ENCODE measurements at regions not wholly inside any gene's neighbourhood (a gene's known extent, or its start where the extent isn't known, plus 50 kb on each side); places are given as distances from the start of the nearest gene placed in this dataset.
"Not testable (repeated sequence)": the region's sequence is repeated elsewhere in the genome, so short reads cannot be mapped to it uniquely, and the experiment has no call there.

DNA sequence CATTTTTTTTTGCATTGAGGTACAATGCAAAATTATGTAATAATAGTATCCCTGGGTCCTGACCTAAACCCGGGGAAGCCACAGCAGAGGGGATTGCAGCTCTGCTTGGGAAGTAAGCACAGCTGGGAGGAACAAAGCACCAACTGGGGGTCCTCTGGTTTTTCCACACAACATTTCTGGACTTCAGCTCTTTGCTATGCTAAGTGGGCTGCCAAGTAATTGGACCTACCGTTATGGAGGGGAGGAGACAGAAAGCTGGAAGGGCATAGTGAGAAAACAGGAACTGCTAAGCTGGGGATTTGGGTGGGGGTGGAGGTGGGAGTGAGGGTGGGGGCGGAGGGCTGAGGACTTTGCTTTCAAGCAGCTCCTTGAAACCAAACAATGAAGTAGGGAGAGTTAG lies 183.3 kb downstream of the ZIC3 start:
- TF ChIP-seq, protein P1, sequence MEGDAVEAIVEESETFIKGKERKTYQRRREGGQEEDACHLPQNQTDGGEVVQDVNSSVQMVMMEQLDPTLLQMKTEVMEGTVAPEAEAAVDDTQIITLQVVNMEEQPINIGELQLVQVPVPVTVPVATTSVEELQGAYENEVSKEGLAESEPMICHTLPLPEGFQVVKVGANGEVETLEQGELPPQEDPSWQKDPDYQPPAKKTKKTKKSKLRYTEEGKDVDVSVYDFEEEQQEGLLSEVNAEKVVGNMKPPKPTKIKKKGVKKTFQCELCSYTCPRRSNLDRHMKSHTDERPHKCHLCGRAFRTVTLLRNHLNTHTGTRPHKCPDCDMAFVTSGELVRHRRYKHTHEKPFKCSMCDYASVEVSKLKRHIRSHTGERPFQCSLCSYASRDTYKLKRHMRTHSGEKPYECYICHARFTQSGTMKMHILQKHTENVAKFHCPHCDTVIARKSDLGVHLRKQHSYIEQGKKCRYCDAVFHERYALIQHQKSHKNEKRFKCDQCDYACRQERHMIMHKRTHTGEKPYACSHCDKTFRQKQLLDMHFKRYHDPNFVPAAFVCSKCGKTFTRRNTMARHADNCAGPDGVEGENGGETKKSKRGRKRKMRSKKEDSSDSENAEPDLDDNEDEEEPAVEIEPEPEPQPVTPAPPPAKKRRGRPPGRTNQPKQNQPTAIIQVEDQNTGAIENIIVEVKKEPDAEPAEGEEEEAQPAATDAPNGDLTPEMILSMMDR (IDR thresholded peaks at IDR 0.05; ENCODE audit: borderline replicate concordance, control extremely low read depth, extremely low read depth, insufficient read depth, missing control alignments) = no peak
- DNase-seq (ENCODE audit: low spot score) = no peak
- in situ Hi-C loops (cut with MboI; ENCODE audit: low sequenced_read_pairs, unreplicated experiment) = no loop called here

DNA sequence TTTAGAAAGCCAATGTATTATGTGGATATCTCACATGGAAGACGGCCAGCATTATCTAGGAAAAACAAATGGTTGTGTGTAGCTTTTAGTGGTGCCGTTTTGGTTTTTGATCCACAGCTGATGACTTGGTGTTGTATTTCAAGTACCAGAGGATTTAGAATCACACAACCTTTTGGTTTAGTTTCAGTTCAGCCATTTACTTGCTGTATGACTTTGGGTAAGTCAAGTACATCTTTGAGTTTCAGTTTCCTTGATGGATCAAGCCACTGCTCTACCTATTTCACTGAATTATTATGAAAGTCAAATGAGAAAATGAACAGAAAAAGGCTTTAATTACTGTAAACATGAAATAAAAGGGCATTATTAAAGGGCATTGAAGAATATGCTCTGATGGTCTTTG lies 205.6 kb downstream of the ZIC3 start:
- in situ Hi-C loops (cut with MboI; ENCODE audit: low sequenced_read_pairs, unreplicated experiment) = no loop called here
- DNase-seq (ENCODE audit: low spot score) = no peak
- TF ChIP-seq, protein P1 (IDR thresholded peaks at IDR 0.05; ENCODE audit: borderline replicate concordance, control extremely low read depth, extremely low read depth, insufficient read depth, missing control alignments) = no peak

DNA sequence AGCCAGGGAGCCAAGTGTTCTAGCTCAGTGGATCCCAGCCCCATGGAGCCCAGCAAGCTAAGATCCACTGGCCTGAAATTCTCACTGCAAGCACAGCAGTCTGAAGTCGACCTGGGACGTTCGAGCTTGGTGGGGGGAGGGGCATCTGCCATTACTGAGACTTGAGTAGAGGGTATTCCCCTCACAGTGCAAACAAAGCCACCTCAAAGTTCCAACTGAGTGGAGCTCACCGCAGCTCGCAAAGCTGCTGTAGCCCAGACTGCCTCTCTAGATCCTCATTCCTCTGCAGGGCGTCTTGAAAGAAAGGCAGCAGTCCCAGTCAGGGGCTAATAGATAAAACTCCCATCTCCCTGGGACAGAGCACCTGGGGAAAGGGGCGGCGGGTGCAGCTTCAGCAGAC lies 226.3 kb downstream of the ZIC3 start:
- TF ChIP-seq, protein P1 (IDR thresholded peaks at IDR 0.05; ENCODE audit: borderline replicate concordance, control extremely low read depth, extremely low read depth, insufficient read depth, missing control alignments) = no peak
- DNase-seq (ENCODE audit: low spot score) = no peak
- in situ Hi-C loops (cut with MboI; ENCODE audit: low sequenced_read_pairs, unreplicated experiment) = no loop called here

- in situ Hi-C loops (cut with MboI; ENCODE audit: low sequenced_read_pairs, unreplicated experiment); DNase-seq (ENCODE audit: low spot score): not testable (repeated sequence)
These were observed 232.0 kb downstream of the ZIC3 start for GRCh38 chrX:137797926-137798325.

DNA sequence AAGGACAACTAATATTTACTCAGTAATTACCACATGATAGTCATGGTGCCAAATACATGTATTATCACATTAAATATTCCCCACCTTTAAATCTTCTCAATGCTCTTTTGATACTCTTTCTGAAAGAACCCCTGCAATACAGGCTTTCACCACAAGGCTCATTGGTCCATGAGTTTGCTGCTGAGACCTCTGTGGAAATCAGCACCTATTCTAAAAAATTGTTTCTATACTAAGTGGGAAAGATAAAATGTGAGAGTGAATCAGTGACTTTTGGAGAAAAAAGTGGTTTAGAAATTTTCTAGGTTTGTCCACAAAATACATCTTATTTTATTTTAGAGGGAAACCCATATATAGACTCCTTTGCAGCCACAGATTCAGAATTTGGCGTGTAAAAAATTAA lies 257.3 kb downstream of the ZIC3 start:
- in situ Hi-C loops (cut with MboI; ENCODE audit: low sequenced_read_pairs, unreplicated experiment) = no loop called here
- TF ChIP-seq, protein P1 (IDR thresholded peaks at IDR 0.05; ENCODE audit: borderline replicate concordance, control extremely low read depth, extremely low read depth, insufficient read depth, missing control alignments) = no peak

GRCh38 chrX:137847376-137847775 lies 281.4 kb downstream of the ZIC3 start:
- TF ChIP-seq, protein P1 (IDR thresholded peaks at IDR 0.05; ENCODE audit: borderline replicate concordance, control extremely low read depth, extremely low read depth, insufficient read depth, missing control alignments) = no peak
- DNase-seq (ENCODE audit: low spot score) = no peak
- in situ Hi-C loops (cut with MboI; ENCODE audit: low sequenced_read_pairs, unreplicated experiment) = no loop called here

More for the DNA sequence above, 257.3 kb downstream of the ZIC3 start:
- DNase-seq (ENCODE audit: low spot score) = no peak

DNA sequence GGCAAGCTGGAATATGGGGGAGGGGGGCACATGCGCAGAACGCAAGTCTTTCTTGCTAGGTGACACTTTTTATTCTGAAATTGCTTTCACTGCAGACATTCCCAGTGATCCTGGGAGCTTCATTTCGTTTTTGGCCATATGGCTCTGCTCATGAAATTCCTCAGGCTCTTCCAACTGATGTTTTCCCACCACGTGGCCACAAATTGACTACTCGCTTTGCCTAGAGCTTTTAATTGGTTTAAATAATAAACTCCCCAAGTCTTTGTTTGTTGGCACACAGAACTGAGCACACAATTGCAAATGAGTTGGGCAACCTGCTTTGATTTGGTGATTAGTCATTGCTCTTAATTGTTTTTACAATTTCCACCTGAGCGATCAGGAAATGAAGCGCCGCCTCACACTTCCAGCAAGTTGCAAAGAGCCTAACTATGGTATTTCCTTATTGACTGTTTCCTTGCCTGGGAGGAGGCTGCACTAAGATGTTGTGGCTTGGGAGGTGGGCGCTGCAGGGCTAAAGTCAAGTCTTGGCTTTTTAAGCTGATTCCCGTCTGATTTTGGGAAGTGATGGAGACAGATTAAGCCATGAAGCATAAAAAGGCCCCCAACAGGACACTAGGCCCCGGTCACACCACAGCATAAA lies 282.5 kb downstream of the ZIC3 start:
- in situ Hi-C loops (cut with MboI; ENCODE audit: low sequenced_read_pairs, unreplicated experiment) = no loop called here
- DNase-seq (ENCODE audit: low spot score) = no peak
- TF ChIP-seq, protein P1 (IDR thresholded peaks at IDR 0.05; ENCODE audit: borderline replicate concordance, control extremely low read depth, extremely low read depth, insufficient read depth, missing control alignments) = no peak
